Osteocyte (in vitro differentiated cells): ENCODE measurements at regions not wholly inside any gene's neighbourhood (a gene's known extent, or its start where the extent isn't known, plus 50 kb on each side); places are given as distances from the start of the nearest gene placed in this dataset.

Experiments
- DNase-seq: peaks from one replicate; pipeline ENCODE4 v3.0.0; 2021; ENCODE audit warnings: mixed read lengths; ENCODE audit not compliant: unreplicated experiment; ENCODE audit errors: extremely low spot score
- H3K27ac Mint-ChIP-seq: one replicate; pipeline ENCODE4 v1.8.0; 2021; ENCODE audit warnings: mild to moderate bottlenecking, mixed read lengths; ENCODE audit not compliant: unreplicated experiment
- H3K27me3 Mint-ChIP-seq: one replicate; pipeline ENCODE4 v1.8.0; 2021; ENCODE audit warnings: mixed read lengths; ENCODE audit not compliant: unreplicated experiment
- H3K36me3 Mint-ChIP-seq: one replicate; pipeline ENCODE4 v1.8.0; 2021; ENCODE audit warnings: mixed read lengths; ENCODE audit not compliant: unreplicated experiment
- H3K4me1 Mint-ChIP-seq: one replicate; pipeline ENCODE4 v1.8.0; 2021; ENCODE audit warnings: mixed read lengths; ENCODE audit not compliant: unreplicated experiment
- H3K4me3 Mint-ChIP-seq: one replicate; pipeline ENCODE4 v1.8.0; 2021; ENCODE audit warnings: mild to moderate bottlenecking, moderate library complexity, mixed read lengths; ENCODE audit not compliant: unreplicated experiment
- H3K9me3 Mint-ChIP-seq: one replicate; pipeline ENCODE4 v1.8.0; 2021; ENCODE audit warnings: mixed read lengths; ENCODE audit not compliant: unreplicated experiment
- CTCF ChIP-seq: fragments of 200-600 bp; sonication (generic); IDR thresholded peaks from 2 replicates; pipeline ENCODE4 v1.5.0; 2021; ENCODE audit warnings: antibody characterized with exemption, mild to moderate bottlenecking, moderate library complexity

- no peak for TF ChIP-seq CTCF
- H3K9me3 Mint-ChIP-seq: peaks cover 20% of the 10 kb centered on the region
- no peak overlapping the region for H3K4me3 Mint-ChIP-seq
- H3K36me3 Mint-ChIP-seq: no peaks in the 10 kb centered on the region
- no peaks in the 10 kb centered on the region for H3K27me3 Mint-ChIP-seq
- no peak overlapping the region for H3K27ac Mint-ChIP-seq
- no peaks in the 10 kb centered on the region for H3K4me1 Mint-ChIP-seq
- DNase-seq: no peak
Measured at GRCh38 chr2:137801228-137801627, 163.0 kb upstream of the HNMT start.

GRCh38 chr2:137802038-137802437 is 162.2 kb upstream of the HNMT start:
- peaks cover 16% of the 10 kb centered on the region for H3K9me3 Mint-ChIP-seq
- H3K4me3 Mint-ChIP-seq: no peak overlapping the region
- no peaks in the 10 kb centered on the region for H3K27me3 Mint-ChIP-seq
- no peaks in the 10 kb centered on the region for H3K36me3 Mint-ChIP-seq
- no peaks in the 10 kb centered on the region for H3K4me1 Mint-ChIP-seq
- no peak overlapping the region for H3K27ac Mint-ChIP-seq
- no peak for DNase-seq
- TF ChIP-seq CTCF: no peak

DNA sequence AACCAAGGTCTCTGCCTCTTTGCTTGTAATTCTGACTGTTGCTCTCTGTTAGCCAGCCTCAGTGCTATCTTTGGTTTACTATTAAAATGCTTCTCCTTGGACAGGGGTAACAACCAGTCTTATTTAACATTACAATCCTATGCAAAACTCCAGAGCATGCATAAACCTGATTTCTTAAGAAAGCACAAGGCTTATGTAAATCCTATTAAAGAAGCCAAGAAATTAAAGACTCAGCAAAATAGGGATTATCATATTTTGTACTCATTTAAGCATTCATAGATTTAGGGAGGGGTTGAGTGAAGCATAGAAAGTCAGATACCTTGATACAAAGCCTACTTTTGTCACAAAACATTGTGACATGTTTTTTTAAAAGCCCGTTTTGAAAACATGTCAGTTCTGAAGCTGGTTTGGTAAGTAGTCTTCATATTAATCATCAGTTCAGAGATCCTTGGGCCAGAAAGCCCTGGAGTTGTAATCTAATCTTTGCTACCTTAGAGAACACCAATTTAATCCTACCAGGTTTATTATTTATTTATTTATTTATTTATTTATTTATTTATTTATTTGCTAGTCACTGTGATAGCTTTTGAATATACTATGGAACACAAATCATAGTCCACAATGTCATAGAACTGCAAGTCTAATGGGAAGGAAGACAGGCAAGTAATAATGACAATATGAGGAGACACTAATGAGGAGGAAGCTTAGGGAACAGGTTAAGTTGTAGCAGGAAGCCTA is 158.0 kb upstream of the HNMT start:
- no peaks in the 10 kb centered on the region for H3K36me3 Mint-ChIP-seq
- no peak overlapping the region for H3K4me3 Mint-ChIP-seq
- TF ChIP-seq CTCF: no peak
- H3K9me3 Mint-ChIP-seq: peaks cover 11% of the 10 kb centered on the region
- H3K4me1 Mint-ChIP-seq: no peaks in the 10 kb centered on the region
- no peak for DNase-seq
- H3K27me3 Mint-ChIP-seq: no peaks in the 10 kb centered on the region
- H3K27ac Mint-ChIP-seq: no peak overlapping the region

- Mint-ChIP-seq H3K27ac (no peak overlapping the region), H3K9me3 (no peaks in the 10 kb centered on the region), H3K4me1 (no peaks in the 10 kb centered on the region), H3K27me3 (no peaks in the 10 kb centered on the region), H3K36me3 (no peaks in the 10 kb centered on the region), H3K4me3 (no peak overlapping the region)
- DNase-seq: no peak
- no peak for TF ChIP-seq CTCF
Measured at GRCh38 chr2:137809252-137809651, 155.0 kb upstream of the HNMT start.

DNA sequence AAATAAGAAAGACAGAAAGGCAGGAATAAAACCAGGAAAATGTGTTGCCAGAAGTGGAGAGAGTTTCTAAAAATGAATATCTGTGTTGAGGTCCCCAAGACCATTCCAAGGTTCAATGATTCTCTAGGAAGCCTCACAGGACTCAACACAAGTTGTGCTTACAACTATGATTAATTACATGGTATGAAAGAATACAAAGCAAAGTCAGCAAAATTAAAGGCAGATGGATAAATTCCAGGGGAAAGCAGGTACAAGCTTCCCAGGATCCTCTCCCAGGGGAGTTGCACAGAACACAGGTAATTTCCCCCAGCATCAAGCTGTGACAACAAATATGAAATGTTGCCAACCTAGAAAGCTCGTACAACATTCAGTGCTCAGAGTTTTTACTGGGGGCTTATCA is 154.4 kb upstream of the HNMT start:
- H3K4me3 Mint-ChIP-seq: no peak overlapping the region
- TF ChIP-seq CTCF: no peak

More for the DNA sequence above, 154.4 kb upstream of the HNMT start:
- H3K27me3 Mint-ChIP-seq: no peaks in the 10 kb centered on the region
- DNase-seq: no peak
- no peaks in the 10 kb centered on the region for H3K36me3 Mint-ChIP-seq
- H3K9me3 Mint-ChIP-seq: no peaks in the 10 kb centered on the region
- no peak overlapping the region for H3K27ac Mint-ChIP-seq
- no peaks in the 10 kb centered on the region for H3K4me1 Mint-ChIP-seq
